Loucy (cell line): ENCODE measurements at regions not wholly inside any gene's neighbourhood (a gene's known extent, or its start where the extent isn't known, plus 50 kb on each side); places are given as distances from the start of the nearest gene placed in this dataset.

Experiments
- EZH2phosphoT487 ChIP-seq: fragments of 200-600 bp; IDR thresholded peaks from 2 replicates; pipeline ENCODE4 v1.6.1; 2018; ENCODE audit warnings: antibody characterized with exemption, mild to moderate bottlenecking, moderate library complexity, borderline replicate concordance
- TF ChIP-seq, protein P1 (sequence below): fragments of 200-600 bp; sonication (generic); conservative IDR thresholded peaks from 2 replicates; pipeline ENCODE4 v1.5.1; 2014; ENCODE audit warnings: mild to moderate bottlenecking, antibody characterized with exemption, low read length

DNA sequence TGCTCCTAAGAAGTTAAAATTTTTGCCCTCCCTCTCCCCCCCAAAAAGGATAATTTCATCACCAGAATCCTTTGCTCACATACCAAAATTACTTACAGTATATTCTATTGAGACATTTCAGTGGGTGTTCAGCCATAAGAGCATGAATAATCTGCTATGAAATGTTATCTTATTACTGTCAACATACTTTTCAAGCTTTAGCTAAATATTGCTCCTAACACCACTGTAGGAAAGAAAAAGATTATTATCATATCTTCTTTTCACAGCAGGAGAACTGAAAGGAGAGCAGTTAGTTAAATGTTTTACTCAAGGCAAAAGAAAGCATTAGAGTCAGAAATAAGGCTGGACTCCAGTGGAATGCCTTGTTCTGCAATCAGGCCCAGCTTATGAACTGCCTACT is 231.0 kb upstream of the GYPA start:
- TF ChIP-seq, protein P1, sequence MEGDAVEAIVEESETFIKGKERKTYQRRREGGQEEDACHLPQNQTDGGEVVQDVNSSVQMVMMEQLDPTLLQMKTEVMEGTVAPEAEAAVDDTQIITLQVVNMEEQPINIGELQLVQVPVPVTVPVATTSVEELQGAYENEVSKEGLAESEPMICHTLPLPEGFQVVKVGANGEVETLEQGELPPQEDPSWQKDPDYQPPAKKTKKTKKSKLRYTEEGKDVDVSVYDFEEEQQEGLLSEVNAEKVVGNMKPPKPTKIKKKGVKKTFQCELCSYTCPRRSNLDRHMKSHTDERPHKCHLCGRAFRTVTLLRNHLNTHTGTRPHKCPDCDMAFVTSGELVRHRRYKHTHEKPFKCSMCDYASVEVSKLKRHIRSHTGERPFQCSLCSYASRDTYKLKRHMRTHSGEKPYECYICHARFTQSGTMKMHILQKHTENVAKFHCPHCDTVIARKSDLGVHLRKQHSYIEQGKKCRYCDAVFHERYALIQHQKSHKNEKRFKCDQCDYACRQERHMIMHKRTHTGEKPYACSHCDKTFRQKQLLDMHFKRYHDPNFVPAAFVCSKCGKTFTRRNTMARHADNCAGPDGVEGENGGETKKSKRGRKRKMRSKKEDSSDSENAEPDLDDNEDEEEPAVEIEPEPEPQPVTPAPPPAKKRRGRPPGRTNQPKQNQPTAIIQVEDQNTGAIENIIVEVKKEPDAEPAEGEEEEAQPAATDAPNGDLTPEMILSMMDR = no peak
- no peak for TF ChIP-seq EZH2phosphoT487
